ENCODE measurements at regions not wholly inside any gene's neighbourhood (a gene's known extent, or its start where the extent isn't known, plus 50 kb on each side); places are given as distances from the start of the nearest gene placed in this dataset.

GRCh38 chr10:108521827-108522492 lies 1357.5 kb upstream of the SORCS1 start:
- TF ChIP-seq CTCF (IDR thresholded peaks at IDR 0.05) = no peak

- TF ChIP-seq CTCF (IDR thresholded peaks at IDR 0.05) = no peak
Observed at GRCh38 chr10:108515821-108516220, 1351.3 kb upstream of the SORCS1 start.

- no peak for TF ChIP-seq CTCF (IDR thresholded peaks at IDR 0.05)
Observed at GRCh38 chr10:108500396-108500795, 1335.9 kb upstream of the SORCS1 start.

GRCh38 chr10:108496106-108496505 lies 1331.6 kb upstream of the SORCS1 start:
- no peak for TF ChIP-seq CTCF (IDR thresholded peaks at IDR 0.05)

- no peak for TF ChIP-seq CTCF (IDR thresholded peaks at IDR 0.05)
Observed at GRCh38 chr10:108490944-108491343, 1326.4 kb upstream of the SORCS1 start.

GRCh38 chr10:108471420-108471819 lies 1306.9 kb upstream of the SORCS1 start:
- no peak for TF ChIP-seq CTCF (IDR thresholded peaks at IDR 0.05)

GRCh38 chr10:108469940-108470339 lies 1305.4 kb upstream of the SORCS1 start:
- TF ChIP-seq CTCF (IDR thresholded peaks at IDR 0.05) = no peak
